ENCODE measurements at regions not wholly inside any gene's neighbourhood (a gene's known extent, or its start where the extent isn't known, plus 50 kb on each side); places are given as distances from the start of the nearest gene placed in this dataset.
"Not testable (repeated sequence)": the region's sequence is repeated elsewhere in the genome, so short reads cannot be mapped to it uniquely, and the experiment has no call there.

DNA sequence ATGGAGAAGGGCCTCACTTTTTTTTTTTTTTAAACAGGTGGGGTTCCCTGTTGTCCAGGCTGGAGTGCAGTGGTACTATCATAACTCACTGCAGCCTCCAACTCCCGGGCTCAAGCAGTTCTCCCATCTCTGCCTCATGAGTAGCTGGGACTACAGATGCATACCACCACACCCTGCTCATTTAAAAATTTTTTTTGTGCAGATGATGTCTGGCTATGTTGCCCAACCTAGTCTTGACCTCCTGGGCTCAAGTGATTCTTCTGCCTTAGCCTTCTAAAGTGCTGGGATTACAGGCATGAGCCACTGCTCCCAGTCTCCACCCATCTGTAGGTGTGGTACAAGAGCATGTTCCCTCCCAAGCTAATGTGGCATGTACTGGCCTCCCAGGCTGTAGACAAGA lies 380.6 kb upstream of the AMELY start:
- Histone ChIP-seq H4K20me1 (ENCODE audit: insufficient read depth, low read length) (no peaks in the 10 kb centered on the region), H3K79me2 (ENCODE audit: insufficient read depth, low read length) (peaks cover 58% of the 10 kb centered on the region), H3K4me3 (ENCODE audit: low read depth, low read length, poor library complexity, severe bottlenecking) (no peak overlapping the region), H3F3A (ENCODE audit: insufficient read depth, low read length) (no peaks in the 10 kb centered on the region), H3K36me3 (ENCODE audit: insufficient read depth, low read length) (peaks cover 22% of the 10 kb centered on the region; the same call in 1 of the 2 replicates), H3K4me1 (ENCODE audit: insufficient read depth, low read length, severe bottlenecking) (peaks cover 28% of the 10 kb centered on the region), H3K4me2 (ENCODE audit: low read length) (no peak overlapping the region), H3K27me3 (ENCODE audit: insufficient read depth, low read length) (no peaks in the 10 kb centered on the region), H3K27ac (ENCODE audit: low read depth, low read length, poor library complexity, severe bottlenecking) (no peak overlapping the region), H3K9me3 (ENCODE audit: low read length) (no peaks in the 10 kb centered on the region), H3K9ac (ENCODE audit: low read length) (no peak overlapping the region), H3K9me2 (ENCODE audit: low read depth, low read length) (no peaks in the 10 kb centered on the region), H2AFZ (ENCODE audit: low read length) (no peak overlapping the region)
- no peak for TF ChIP-seq CTCF (IDR thresholded peaks at IDR 0.05; ENCODE audit: low read length)
- no peak for TF ChIP-seq EZH2 (IDR thresholded peaks at IDR 0.05; ENCODE audit: borderline replicate concordance, low read length)

DNA sequence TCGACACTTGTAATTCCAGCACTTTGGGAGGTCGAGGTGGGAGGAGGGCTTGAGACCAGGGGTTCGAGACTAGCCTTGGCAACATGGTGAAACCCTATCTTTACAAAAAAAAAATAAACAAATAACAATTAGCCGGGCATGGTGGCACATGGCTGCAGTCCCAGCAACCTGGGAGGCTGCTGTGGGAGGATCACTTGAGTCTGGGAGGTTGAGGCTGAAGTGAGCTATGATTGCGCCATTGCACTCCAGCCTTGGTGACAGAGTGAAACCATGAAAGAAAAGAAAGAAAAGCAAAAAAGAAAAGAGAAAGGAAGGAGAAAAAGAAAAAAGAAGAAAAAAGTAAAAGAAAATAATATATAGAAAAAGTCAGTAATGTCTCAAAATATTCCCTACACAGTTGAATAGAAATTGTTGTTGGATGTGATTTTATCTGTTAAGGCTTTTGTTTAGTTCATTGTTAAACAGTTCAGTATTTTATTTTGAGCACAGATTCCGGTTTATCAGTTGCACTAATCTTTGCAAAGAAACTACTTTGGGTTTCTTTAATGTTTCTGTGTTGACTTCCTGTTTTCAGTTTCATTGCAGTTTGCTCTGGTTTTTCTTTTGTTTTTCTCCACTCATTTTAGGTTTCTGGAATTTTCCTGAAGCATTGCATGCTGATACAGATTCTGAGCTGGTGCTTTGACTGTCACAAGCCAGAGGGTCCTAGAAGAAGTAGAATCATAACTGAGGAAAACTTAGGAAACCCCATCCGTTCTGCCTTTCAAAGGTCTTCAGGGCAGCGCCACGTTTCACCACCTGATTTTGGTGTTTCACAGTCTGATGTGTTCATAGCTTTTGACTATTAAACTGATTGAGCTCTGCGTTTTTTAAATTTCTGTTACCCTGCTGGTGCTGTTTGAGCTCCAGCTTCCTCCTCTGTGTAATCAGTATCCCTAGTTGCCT lies 378.6 kb upstream of the AMELY start:
- TF ChIP-seq EZH2 (IDR thresholded peaks at IDR 0.05; ENCODE audit: borderline replicate concordance, low read length): no peak
- TF ChIP-seq CTCF (IDR thresholded peaks at IDR 0.05; ENCODE audit: low read length): no peak
- H2AFZ ChIP-seq (ENCODE audit: low read length): no peak overlapping the region
- peak overlapping the region; percentile 78 for H3K4me2 ChIP-seq (ENCODE audit: low read length)
- H3K27me3 ChIP-seq (ENCODE audit: insufficient read depth, low read length): no peaks in the 10 kb centered on the region
- peaks cover 28% of the 10 kb centered on the region for H3K4me1 ChIP-seq (ENCODE audit: insufficient read depth, low read length, severe bottlenecking)
- H3K4me3 ChIP-seq (ENCODE audit: low read depth, low read length, poor library complexity, severe bottlenecking): peak overlapping the region; percentile 30
- peaks cover 41% of the 10 kb centered on the region for H3K79me2 ChIP-seq (ENCODE audit: insufficient read depth, low read length)
- no peaks in the 10 kb centered on the region for H3F3A ChIP-seq (ENCODE audit: insufficient read depth, low read length)
- H4K20me1 ChIP-seq (ENCODE audit: insufficient read depth, low read length): no peaks in the 10 kb centered on the region
- H3K9ac ChIP-seq (ENCODE audit: low read length): peak overlapping the region; percentile 55
- no peaks in the 10 kb centered on the region for H3K9me3 ChIP-seq (ENCODE audit: low read length)
- no peaks in the 10 kb centered on the region for H3K9me2 ChIP-seq (ENCODE audit: low read depth, low read length)
- H3K36me3 ChIP-seq (ENCODE audit: insufficient read depth, low read length): peaks cover 34% of the 10 kb centered on the region
- peak overlapping the region; percentile 92 for H3K27ac ChIP-seq (ENCODE audit: low read depth, low read length, poor library complexity, severe bottlenecking)

GRCh38 chrY:7288611-7289010 lies 377.1 kb upstream of the AMELY start:
- peaks cover 37% of the 10 kb centered on the region for H3K79me2 ChIP-seq (ENCODE audit: insufficient read depth, low read length)
- H3K36me3 ChIP-seq (ENCODE audit: insufficient read depth, low read length): peaks cover 49% of the 10 kb centered on the region
- H3K9ac ChIP-seq (ENCODE audit: low read length): no peak overlapping the region
- H3K9me2 ChIP-seq (ENCODE audit: low read depth, low read length): no peaks in the 10 kb centered on the region
- no peaks in the 10 kb centered on the region for H4K20me1 ChIP-seq (ENCODE audit: insufficient read depth, low read length)
- no peaks in the 10 kb centered on the region for H3K9me3 ChIP-seq (ENCODE audit: low read length)
- peak overlapping the region; percentile 43 for H3K27ac ChIP-seq (ENCODE audit: low read depth, low read length, poor library complexity, severe bottlenecking)
- H3K4me3 ChIP-seq (ENCODE audit: low read depth, low read length, poor library complexity, severe bottlenecking): no peak overlapping the region
- no peak overlapping the region for H2AFZ ChIP-seq (ENCODE audit: low read length)
- H3F3A ChIP-seq (ENCODE audit: insufficient read depth, low read length): no peaks in the 10 kb centered on the region
- TF ChIP-seq CTCF (IDR thresholded peaks at IDR 0.05; ENCODE audit: low read length) (no peak), EZH2 (IDR thresholded peaks at IDR 0.05; ENCODE audit: borderline replicate concordance, low read length) (no peak)
- H3K4me2 ChIP-seq (ENCODE audit: low read length): no peak overlapping the region
- H3K4me1 ChIP-seq (ENCODE audit: insufficient read depth, low read length, severe bottlenecking): peaks cover 28% of the 10 kb centered on the region
- H3K27me3 ChIP-seq (ENCODE audit: insufficient read depth, low read length): no peaks in the 10 kb centered on the region

DNA sequence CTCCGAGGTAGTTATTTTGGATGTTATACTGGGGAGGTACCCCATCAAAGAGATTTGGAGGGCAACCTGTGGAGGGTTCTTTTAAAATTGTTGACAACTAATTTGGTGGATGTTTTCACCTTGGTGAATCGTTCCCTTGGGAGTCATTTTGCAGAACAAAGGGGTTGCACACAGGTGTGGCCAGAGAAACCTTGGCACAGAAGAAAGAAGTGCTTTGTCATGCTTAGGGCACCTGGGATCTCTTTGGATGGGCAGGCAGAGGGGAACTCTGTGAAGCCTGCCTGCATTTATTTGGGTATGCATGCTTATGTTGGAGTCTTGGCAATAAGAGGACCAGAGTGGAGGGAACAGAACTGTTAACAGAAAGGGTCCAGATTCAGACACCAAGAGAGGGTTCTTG lies 376.4 kb upstream of the AMELY start:
- H3K79me2 ChIP-seq (ENCODE audit: insufficient read depth, low read length): peaks cover 43% of the 10 kb centered on the region

More for the DNA sequence above, 376.4 kb upstream of the AMELY start:
- not testable (repeated sequence) for H3K9me2 ChIP-seq (ENCODE audit: low read depth, low read length); H3K4me3 ChIP-seq (ENCODE audit: low read depth, low read length, poor library complexity, severe bottlenecking); H3K9ac ChIP-seq (ENCODE audit: low read length); H2AFZ ChIP-seq (ENCODE audit: low read length); H3K27me3 ChIP-seq (ENCODE audit: insufficient read depth, low read length); H4K20me1 ChIP-seq (ENCODE audit: insufficient read depth, low read length); H3F3A ChIP-seq (ENCODE audit: insufficient read depth, low read length); H3K9me3 ChIP-seq (ENCODE audit: low read length); H3K4me2 ChIP-seq (ENCODE audit: low read length); H3K27ac ChIP-seq (ENCODE audit: low read depth, low read length, poor library complexity, severe bottlenecking)
- Histone ChIP-seq H3K4me1 (ENCODE audit: insufficient read depth, low read length, severe bottlenecking) (peaks cover 32% of the 10 kb centered on the region), H3K36me3 (ENCODE audit: insufficient read depth, low read length) (peaks cover 53% of the 10 kb centered on the region)
